HCT116 (cell line): ENCODE measurements at regions not wholly inside any gene's neighbourhood (a gene's known extent, or its start where the extent isn't known, plus 50 kb on each side); places are given as distances from the start of the nearest gene placed in this dataset.

ENCODE experiments used
- EGR1 ChIP-seq: IDR thresholded peaks from 2 replicates; pipeline ENCODE4 v1.6.1; 2012; ENCODE audit warnings: low read depth
- EZH2 ChIP-seq: fragments of 200-600 bp; sonication (generic); IDR thresholded peaks from 2 replicates; pipeline ENCODE4 v1.6.1; 2017; ENCODE audit warnings: antibody characterized with exemption, mixed run types
- POLR2A ChIP-seq: IDR thresholded peaks from 2 replicates; pipeline ENCODE4 v1.7.0; 2011; ENCODE audit warnings: borderline replicate concordance; ENCODE audit not compliant: insufficient read depth, insufficient read length; ENCODE audit errors: extremely low read depth
- POLR2AphosphoS5 ChIP-seq: IDR thresholded peaks from 2 replicates; pipeline ENCODE4 v1.6.1; 2011; ENCODE audit warnings: mild to moderate bottlenecking, low read depth, low read length, moderate library complexity
- SP1 ChIP-seq: IDR thresholded peaks from 2 replicates; pipeline ENCODE4 v1.6.1; 2012; ENCODE audit warnings: low read depth
- ZBTB33 ChIP-seq: IDR thresholded peaks from 2 replicates; pipeline ENCODE4 v1.6.1; 2011; ENCODE audit warnings: mild to moderate bottlenecking, low read length, moderate library complexity; ENCODE audit not compliant: insufficient replicate concordance; ENCODE audit errors: extremely low read depth
- TF ChIP-seq, protein P1 (sequence below), 3 experiments: fragments of 200-600 bp in 1 of 3; sonication (generic) in 1 of 3; IDR thresholded peaks in 2 of 3; conservative IDR thresholded peaks in 1 of 3; 2 replicates each; pipeline ENCODE4 v1.5.1; 2012 to 2017; ENCODE audit warnings: low read depth in 2 of 3, low read length in 2 of 3, antibody characterized with exemption in 1 of 3, borderline replicate concordance in 1 of 3, control low read depth in 1 of 3, mild to moderate bottlenecking in 1 of 3, mixed read lengths in 1 of 3, mixed run types in 1 of 3, moderate library complexity in 1 of 3; ENCODE audit not compliant: insufficient read depth in 1 of 3
- TF ChIP-seq, protein P2 (sequence below): IDR thresholded peaks from 2 replicates; pipeline ENCODE4 v1.6.1; 2012

DNA sequence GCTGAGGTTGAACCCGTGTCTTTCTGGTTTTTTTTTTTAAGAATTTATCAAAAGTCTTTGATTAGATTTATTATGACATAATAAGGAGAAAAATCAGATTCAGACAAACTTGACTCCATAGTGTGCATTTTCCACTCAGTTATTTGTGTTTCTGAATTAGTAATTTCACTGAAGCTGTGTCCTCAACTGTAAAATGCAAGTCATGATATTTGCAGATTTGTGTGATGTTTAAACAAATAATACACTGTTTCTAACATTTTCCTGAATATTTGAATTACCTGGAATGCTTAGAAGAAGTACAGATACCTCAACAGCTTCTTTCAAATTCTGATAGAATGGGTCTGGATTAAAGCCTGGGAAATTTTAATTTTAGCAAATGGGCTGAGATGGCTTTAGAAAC lies 1050.3 kb upstream of the MAP3K7 start:
- TF ChIP-seq ZBTB33 (no peak), EZH2 (no peak), SP1 (no peak), POLR2A (no peak), POLR2AphosphoS5 (no peak), EGR1 (no peak)
- TF ChIP-seq, protein P1, sequence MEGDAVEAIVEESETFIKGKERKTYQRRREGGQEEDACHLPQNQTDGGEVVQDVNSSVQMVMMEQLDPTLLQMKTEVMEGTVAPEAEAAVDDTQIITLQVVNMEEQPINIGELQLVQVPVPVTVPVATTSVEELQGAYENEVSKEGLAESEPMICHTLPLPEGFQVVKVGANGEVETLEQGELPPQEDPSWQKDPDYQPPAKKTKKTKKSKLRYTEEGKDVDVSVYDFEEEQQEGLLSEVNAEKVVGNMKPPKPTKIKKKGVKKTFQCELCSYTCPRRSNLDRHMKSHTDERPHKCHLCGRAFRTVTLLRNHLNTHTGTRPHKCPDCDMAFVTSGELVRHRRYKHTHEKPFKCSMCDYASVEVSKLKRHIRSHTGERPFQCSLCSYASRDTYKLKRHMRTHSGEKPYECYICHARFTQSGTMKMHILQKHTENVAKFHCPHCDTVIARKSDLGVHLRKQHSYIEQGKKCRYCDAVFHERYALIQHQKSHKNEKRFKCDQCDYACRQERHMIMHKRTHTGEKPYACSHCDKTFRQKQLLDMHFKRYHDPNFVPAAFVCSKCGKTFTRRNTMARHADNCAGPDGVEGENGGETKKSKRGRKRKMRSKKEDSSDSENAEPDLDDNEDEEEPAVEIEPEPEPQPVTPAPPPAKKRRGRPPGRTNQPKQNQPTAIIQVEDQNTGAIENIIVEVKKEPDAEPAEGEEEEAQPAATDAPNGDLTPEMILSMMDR (IDR thresholded peaks at IDR 0.05 in 2 of 3, conservative IDR thresholded peaks at IDR 0.05 in 1 of 3; ENCODE audit: borderline replicate concordance in 1 of 3, insufficient read depth in 1 of 3, low read depth in 2 of 3, low read length in 2 of 3) = no peak
- TF ChIP-seq, protein P2, sequence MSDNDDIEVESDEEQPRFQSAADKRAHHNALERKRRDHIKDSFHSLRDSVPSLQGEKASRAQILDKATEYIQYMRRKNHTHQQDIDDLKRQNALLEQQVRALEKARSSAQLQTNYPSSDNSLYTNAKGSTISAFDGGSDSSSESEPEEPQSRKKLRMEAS = no peak
